GM12878 (cell line): ENCODE measurements at regions not wholly inside any gene's neighbourhood (a gene's known extent, or its start where the extent isn't known, plus 50 kb on each side); places are given as distances from the start of the nearest gene placed in this dataset.

ENCODE experiments used
- ATAC-seq: fragments of 200-7000 bp; cut with Tn5 transposase; 3 replicates; pipeline ENCODE4 v1.9.1; 2020; ENCODE audit warnings: mild to moderate bottlenecking, moderate library complexity
- BruUV-seq: library from RNA; stranded (reverse); fragments of 400-500 nt; replicated peaks from 2 replicates; lab custom pipeline; 2021; lab: Mats Ljungman, UMichigan
- CTCF ChIA-PET: fragments of 300-600 bp; sonication (Branson Sonifier 250); formaldehyde crosslinking; extraction: SDS; loops from one replicate; lab custom pipeline; 2021; ENCODE audit warnings: inconsistent platforms; lab: Yijun Ruan, JAX
- POLR2A ChIA-PET: fragments of 350-600 bp; formaldehyde crosslinking; extraction: SDS; loops from one replicate; lab custom pipeline; 2021; ENCODE audit warnings: inconsistent platforms; lab: Charles Lee
- RAD21 ChIA-PET: fragments of 300-600 bp; sonication (Branson Sonifier 250); formaldehyde crosslinking; loops from one replicate; lab custom pipeline; 2023; ENCODE audit warnings: antibody characterized with exemption; ENCODE audit not compliant: unreplicated experiment; lab: Charles Lee
- SMC1A ChIA-PET: fragments of 300-600 bp; sonication (Branson Sonifier 250); formaldehyde crosslinking; loops from one replicate; lab custom pipeline; 2023; ENCODE audit not compliant: unreplicated experiment, uncharacterized antibody; lab: Charles Lee
- DNase-seq: peaks from one replicate; pipeline ENCODE4 v3.0.0-alpha.2; 2011; ENCODE audit warnings: low read depth, low spot score
- FAIRE-seq: peaks from 3 replicates; lab custom pipeline; 2011; peaks lifted over from hg19 to GRCh38; lab: Jason Lieb, UNC
- H2AFZ ChIP-seq: 2 replicates; pipeline ENCODE4 v1.6.0; 2011; ENCODE audit warnings: low read depth, low read length, control low read depth; ENCODE audit not compliant: control insufficient read depth
- H3K27ac ChIP-seq: 2 replicates; pipeline ENCODE4 v1.5.1; 2011; ENCODE audit warnings: control low read depth; ENCODE audit not compliant: control insufficient read depth, insufficient read depth
- H3K27me3 ChIP-seq, 2 experiments: replicated peaks in 1 of 2; 2 replicates each; pipeline versions ENCODE4 v1.6.0 to v1.6.1; 2011; ENCODE audit warnings: low read length in 1 of 2; ENCODE audit not compliant: control insufficient read depth in 2 of 2, insufficient read depth in 2 of 2
- H3K36me3 ChIP-seq, 2 experiments: 2 replicates each; pipeline ENCODE4 v1.5.1; 2011; ENCODE audit warnings: low read length in 1 of 2; ENCODE audit not compliant: control insufficient read depth in 2 of 2, insufficient read depth in 2 of 2
- H3K4me1 ChIP-seq: 2 replicates; pipeline ENCODE4 v1.6.1; 2011; ENCODE audit warnings: mild to moderate bottlenecking, low read length, moderate library complexity, mixed read lengths; ENCODE audit not compliant: control insufficient read depth, insufficient read depth
- H3K4me2 ChIP-seq: 2 replicates; pipeline ENCODE4 v1.6.0; 2011; ENCODE audit warnings: control low read depth; ENCODE audit not compliant: control insufficient read depth, insufficient read depth
- H3K4me3 ChIP-seq: fragments of 200-600 bp; sonication (generic); 2 replicates; pipeline ENCODE4 v1.5.1; 2016
- H3K79me2 ChIP-seq: 2 replicates; pipeline ENCODE4 v1.6.0; 2011; ENCODE audit warnings: low read length; ENCODE audit not compliant: control insufficient read depth, insufficient read depth
- H3K9ac ChIP-seq: 2 replicates; pipeline ENCODE4 v1.8.0; 2011; ENCODE audit warnings: low read length, control low read depth, mixed read lengths; ENCODE audit not compliant: control insufficient read depth, insufficient read depth
- H3K9me3 ChIP-seq: replicated peaks from 3 replicates; pipeline ENCODE4 v1.5.1; 2011; ENCODE audit warnings: mild to moderate bottlenecking, low read length; ENCODE audit not compliant: control insufficient read depth, insufficient read depth
- H4K20me1 ChIP-seq: 2 replicates; pipeline ENCODE4 v1.6.0; 2011; ENCODE audit not compliant: control insufficient read depth, insufficient read depth
- BCL3 ChIP-seq: IDR thresholded peaks from 2 replicates; pipeline ENCODE4 v1.6.1; 2011; ENCODE audit warnings: borderline replicate concordance, low read depth, mild to moderate bottlenecking, moderate library complexity, low read length; ENCODE audit not compliant: insufficient read depth, poor library complexity, severe bottlenecking
- CREM ChIP-seq: IDR thresholded peaks from 2 replicates; pipeline ENCODE4 v1.6.1; 2014; ENCODE audit warnings: antibody characterized with exemption, low read depth
- KLF5 ChIP-seq: fragments of 450-650 bp; IDR thresholded peaks from 2 replicates; pipeline ENCODE4 v1.6.1; 2014; ENCODE audit warnings: mild to moderate bottlenecking; ENCODE audit not compliant: partially characterized antibody
- NFXL1 ChIP-seq: fragments of 450-650 bp; IDR thresholded peaks from 2 replicates; pipeline ENCODE4 v1.6.1; 2017; ENCODE audit warnings: antibody characterized with exemption, mild to moderate bottlenecking, borderline replicate concordance
- SREBF2 ChIP-seq: IDR thresholded peaks from 2 replicates; pipeline ENCODE4 v1.6.1; 2012; ENCODE audit warnings: mild to moderate bottlenecking, low read length
- SUZ12 ChIP-seq: fragments of 200-600 bp; sonication (generic); IDR thresholded peaks from one replicate; pipeline ENCODE4 v1.6.1; 2018; ENCODE audit warnings: antibody characterized with exemption, mild to moderate bottlenecking; ENCODE audit not compliant: unreplicated experiment
- ZBTB11 ChIP-seq: fragments of 450-650 bp; formaldehyde crosslinking; IDR thresholded peaks from 2 replicates; pipeline ENCODE4 v1.5.0; 2022; ENCODE audit warnings: mild to moderate bottlenecking, missing genetic modification characterization
- ZNF24 ChIP-seq: fragments of 450-650 bp; IDR thresholded peaks from 2 replicates; pipeline ENCODE4 v1.6.1; 2017; ENCODE audit warnings: antibody characterized with exemption, mild to moderate bottlenecking
- WGBS: methylation state at CpG from one replicate; pipeline ENCODE4 v1.1.6; 2016; ENCODE audit warnings: low lambda C conversion rate; ENCODE audit not compliant: insufficient replicate concordance, insufficient coverage; ENCODE audit errors: missing lambda C conversion rate; 5-methylcytosine and 5-hydroxymethylcytosine counted together
- in situ Hi-C: fragments of 300-500 bp; cut with MboI; formaldehyde crosslinking; loops from 9 replicates; pipeline ENCODE4 v1.14.3; 2018; ENCODE audit warnings: mixed read lengths
- intact Hi-C: fragments of 100-400 bp; cut with micrococcal nuclease; formaldehyde crosslinking; loops from one replicate; pipeline ENCODE4 v1.14.2; 2022; ENCODE audit not compliant: unreplicated experiment

- no peak for TF ChIP-seq ZBTB11 (CRISPR knock-in tag)
- TF ChIP-seq SUZ12: no peak
These were observed 248.6 kb downstream of the BTG1 start (continued) for GRCh38 chr12:91897025-91897515.

GRCh38 chr12:91896286-91897024 is 249.2 kb downstream of the BTG1 start:
- DNase-seq (no peak), ATAC-seq (no peak), FAIRE-seq (no peak)
- Histone ChIP-seq H3K79me2 (no peaks in the 10 kb centered on the region), H3K36me3 (no peaks in the 10 kb centered on the region), H3K4me1 (no peaks in the 10 kb centered on the region), H3K27ac (no peak overlapping the region), H2AFZ (no peak overlapping the region), H4K20me1 (no peaks in the 10 kb centered on the region), H3K9ac (no peak overlapping the region), H3K27me3 (no peaks in the 10 kb centered on the region), H3K9me3 (no peaks in the 10 kb centered on the region; the same call in 2 of the 3 replicates), H3K4me2 (no peak overlapping the region), H3K4me3 (no peak overlapping the region)
- ChIA-PET SMC1A (interaction anchor here (1.5 kb wide), 1 partner anchor 8 kb away, joined by 5 read pairs; no protein-coding TSS in a partner anchor), RAD21 (no interaction called here), POLR2A (no interaction called here), CTCF (interaction anchor here (1.1 kb wide), 1 partner anchor 15 kb away, joined by 3 read pairs; no protein-coding TSS in a partner anchor)
- WGBS: 63% methylated on average over 5 of the region's 5 CpGs
- BruUV-seq: no TSS peak
- in situ Hi-C loops: no loop called here
- no peak for TF ChIP-seq ZNF24
- TF ChIP-seq KLF5: no peak
- TF ChIP-seq BCL3: no peak
- TF ChIP-seq CREM: no peak
- TF ChIP-seq NFXL1: no peak
- no peak for TF ChIP-seq SREBF2
- intact Hi-C loops: no loop called here
